HCT116 (cell line): ENCODE measurements at regions not wholly inside any gene's neighbourhood (a gene's known extent, or its start where the extent isn't known, plus 50 kb on each side); places are given as distances from the start of the nearest gene placed in this dataset.

Experiments used
- EGR1 ChIP-seq: IDR thresholded peaks from 2 replicates; pipeline ENCODE4 v1.6.1; 2012; ENCODE audit warnings: low read depth
- EZH2 ChIP-seq: fragments of 200-600 bp; sonication (generic); IDR thresholded peaks from 2 replicates; pipeline ENCODE4 v1.6.1; 2017; ENCODE audit warnings: antibody characterized with exemption, mixed run types
- EZH2phosphoT487 ChIP-seq: fragments of 200-600 bp; IDR thresholded peaks from 2 replicates; pipeline ENCODE4 v1.6.1; 2018; ENCODE audit warnings: antibody characterized with exemption, borderline replicate concordance
- JUND ChIP-seq: IDR thresholded peaks from 2 replicates; pipeline ENCODE4 v1.6.1; 2012
- POLR2A ChIP-seq: IDR thresholded peaks from 2 replicates; pipeline ENCODE4 v1.7.0; 2011; ENCODE audit warnings: borderline replicate concordance; ENCODE audit not compliant: insufficient read depth, insufficient read length; ENCODE audit errors: extremely low read depth
- POLR2AphosphoS5 ChIP-seq: IDR thresholded peaks from 2 replicates; pipeline ENCODE4 v1.6.1; 2011; ENCODE audit warnings: mild to moderate bottlenecking, low read depth, low read length, moderate library complexity
- RAD21 ChIP-seq: IDR thresholded peaks from 2 replicates; pipeline ENCODE4 v1.6.1; 2012; ENCODE audit warnings: low read depth, mild to moderate bottlenecking
- SIN3A ChIP-seq: IDR thresholded peaks from 2 replicates; pipeline ENCODE4 v1.6.1; 2012; ENCODE audit warnings: low read depth
- SP1 ChIP-seq: IDR thresholded peaks from 2 replicates; pipeline ENCODE4 v1.6.1; 2012; ENCODE audit warnings: low read depth
- TCF7L2 ChIP-seq: IDR thresholded peaks from 2 replicates; pipeline ENCODE4 v1.7.0; 2011; ENCODE audit warnings: borderline replicate concordance, inconsistent platforms; ENCODE audit not compliant: insufficient read depth, insufficient read length; ENCODE audit errors: extremely low read depth
- ZFX ChIP-seq: fragments of 450-650 bp; IDR thresholded peaks from 2 replicates; pipeline ENCODE4 v1.6.1; 2017
- ZNF274 ChIP-seq: fragments of 200-500 bp; sonication (Bioruptor generic); IDR thresholded peaks from 2 replicates; pipeline ENCODE4 v1.6.1; 2014; ENCODE audit warnings: mild to moderate bottlenecking, low read depth, low read length, inconsistent platforms
- TF ChIP-seq, protein P1 (sequence below): IDR thresholded peaks from 2 replicates; pipeline ENCODE4 v1.6.1; 2012
- TF ChIP-seq, protein P2 (sequence below), 3 experiments: fragments of 200-600 bp in 1 of 3; sonication (generic) in 1 of 3; IDR thresholded peaks in 2 of 3; conservative IDR thresholded peaks in 1 of 3; 2 replicates each; pipeline ENCODE4 v1.5.1; 2012 to 2017; ENCODE audit warnings: low read depth in 2 of 3, low read length in 2 of 3, antibody characterized with exemption in 1 of 3, borderline replicate concordance in 1 of 3, control low read depth in 1 of 3, mild to moderate bottlenecking in 1 of 3, mixed read lengths in 1 of 3, mixed run types in 1 of 3, moderate library complexity in 1 of 3; ENCODE audit not compliant: insufficient read depth in 1 of 3

DNA sequence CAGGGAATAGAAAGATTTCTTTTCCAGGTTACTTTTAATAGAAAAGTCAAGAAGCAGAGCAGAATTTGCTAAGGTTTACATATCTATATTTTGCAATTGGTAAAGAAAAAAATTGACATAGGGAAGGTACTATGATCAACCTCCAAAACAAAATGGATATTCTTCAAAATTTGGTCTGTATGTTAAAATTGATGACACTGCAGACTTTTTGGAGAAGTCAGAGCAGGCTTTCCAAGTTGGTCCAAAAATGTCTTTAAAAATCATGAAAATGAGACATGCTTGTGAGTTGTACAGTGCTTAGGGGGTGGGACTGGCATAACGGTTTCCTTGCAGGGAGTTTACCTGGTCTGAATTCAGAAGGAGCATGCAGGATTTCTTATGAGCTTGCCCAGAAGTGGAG is 77.0 kb downstream of the TFPI2 start:
- TF ChIP-seq ZNF274 (no peak), POLR2A (no peak), ZFX (no peak), EGR1 (no peak), SP1 (no peak), EZH2 (no peak), JUND (no peak), POLR2AphosphoS5 (no peak), EZH2phosphoT487 (no peak), RAD21 (no peak), SIN3A (no peak), TCF7L2 (no peak)
- TF ChIP-seq, protein P1, sequence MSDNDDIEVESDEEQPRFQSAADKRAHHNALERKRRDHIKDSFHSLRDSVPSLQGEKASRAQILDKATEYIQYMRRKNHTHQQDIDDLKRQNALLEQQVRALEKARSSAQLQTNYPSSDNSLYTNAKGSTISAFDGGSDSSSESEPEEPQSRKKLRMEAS, result no peak
- TF ChIP-seq, protein P2, sequence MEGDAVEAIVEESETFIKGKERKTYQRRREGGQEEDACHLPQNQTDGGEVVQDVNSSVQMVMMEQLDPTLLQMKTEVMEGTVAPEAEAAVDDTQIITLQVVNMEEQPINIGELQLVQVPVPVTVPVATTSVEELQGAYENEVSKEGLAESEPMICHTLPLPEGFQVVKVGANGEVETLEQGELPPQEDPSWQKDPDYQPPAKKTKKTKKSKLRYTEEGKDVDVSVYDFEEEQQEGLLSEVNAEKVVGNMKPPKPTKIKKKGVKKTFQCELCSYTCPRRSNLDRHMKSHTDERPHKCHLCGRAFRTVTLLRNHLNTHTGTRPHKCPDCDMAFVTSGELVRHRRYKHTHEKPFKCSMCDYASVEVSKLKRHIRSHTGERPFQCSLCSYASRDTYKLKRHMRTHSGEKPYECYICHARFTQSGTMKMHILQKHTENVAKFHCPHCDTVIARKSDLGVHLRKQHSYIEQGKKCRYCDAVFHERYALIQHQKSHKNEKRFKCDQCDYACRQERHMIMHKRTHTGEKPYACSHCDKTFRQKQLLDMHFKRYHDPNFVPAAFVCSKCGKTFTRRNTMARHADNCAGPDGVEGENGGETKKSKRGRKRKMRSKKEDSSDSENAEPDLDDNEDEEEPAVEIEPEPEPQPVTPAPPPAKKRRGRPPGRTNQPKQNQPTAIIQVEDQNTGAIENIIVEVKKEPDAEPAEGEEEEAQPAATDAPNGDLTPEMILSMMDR (IDR thresholded peaks at IDR 0.05 in 2 of 3, conservative IDR thresholded peaks at IDR 0.05 in 1 of 3; ENCODE audit: borderline replicate concordance in 1 of 3, insufficient read depth in 1 of 3, low read depth in 2 of 3, low read length in 2 of 3), result no peak
